Stromal cell of bone marrow (primary cell): ENCODE measurements at regions not wholly inside any gene's neighbourhood (a gene's known extent, or its start where the extent isn't known, plus 50 kb on each side); places are given as distances from the start of the nearest gene placed in this dataset.

Experiments
- DNase-seq: peaks from one replicate; pipeline ENCODE4 v3.0.0-alpha.2; 2012; ENCODE audit warnings: low read depth

GRCh38 chr20:8073024-8073832 lies 53.7 kb upstream of the TMX4 start:
- peak; percentile 66 for DNase-seq

- DNase-seq: peak; percentile 58
These were observed 55.4 kb upstream of the TMX4 start for GRCh38 chr20:8074931-8075330.

- DNase-seq: no peak
These were observed 55.5 kb upstream of the PLCB1 start for GRCh38 chr20:8076306-8077136.

- no peak for DNase-seq
These were observed 55.0 kb upstream of the PLCB1 start for GRCh38 chr20:8077137-8077466.

GRCh38 chr20:8078528-8078914 lies 53.5 kb upstream of the PLCB1 start:
- DNase-seq: no peak

- no peak for DNase-seq
These were observed 52.1 kb upstream of the PLCB1 start for GRCh38 chr20:8079976-8080375.

- no peak for DNase-seq
These were observed 50.0 kb upstream of the PLCB1 start for GRCh38 chr20:8082025-8082424.
